EL (cell line): ENCODE measurements at regions not wholly inside any gene's neighbourhood (a gene's known extent, or its start where the extent isn't known, plus 50 kb on each side); places are given as distances from the start of the nearest gene placed in this dataset.

Source experiments
- DNase-seq: peaks from one replicate; pipeline ENCODE4 v3.0.0-alpha.2; 2016

- no peak for DNase-seq
Measured at GRCh38 chr4:183853548-183853940, 51.6 kb upstream of the STOX2 start.
